Gastroesophageal sphincter (tissue), 3 donors: ENCODE measurements at regions not wholly inside any gene's neighbourhood (a gene's known extent, or its start where the extent isn't known, plus 50 kb on each side); places are given as distances from the start of the nearest gene placed in this dataset.

Source experiments
- CTCF ChIP-seq, 4 experiments: fragments of 200-600 bp in 2 of 4; fragments of 450-650 bp in 2 of 4; sonication (generic) in 1 of 4; IDR thresholded peaks; one replicate each; pipeline ENCODE4 v1.5.1; 2017 to 2019; ENCODE audit warnings: antibody characterized with exemption in 4 of 4, mild to moderate bottlenecking in 2 of 4, moderate library complexity in 2 of 4
- EP300 ChIP-seq: sonication (generic); formaldehyde crosslinking; IDR thresholded peaks from one replicate; pipeline ENCODE4 v1.6.1; 2017; ENCODE audit warnings: antibody characterized with exemption, mild to moderate bottlenecking
- POLR2A ChIP-seq, 2 donors: fragments of 450-650 bp; IDR thresholded peaks; one replicate each; pipeline ENCODE4 v1.6.1; 2017; ENCODE audit warnings: antibody characterized with exemption in 2 of 2, mild to moderate bottlenecking in 2 of 2, moderate library complexity in 1 of 2
- POLR2AphosphoS5 ChIP-seq: sonication (generic); formaldehyde crosslinking; IDR thresholded peaks from one replicate; pipeline ENCODE4 v1.6.1; 2017; ENCODE audit warnings: antibody characterized with exemption

GRCh38 chr18:24543795-24544498 lies 83.5 kb downstream of the HRH4 start:
- TF ChIP-seq CTCF (IDR thresholded peaks at IDR 0.05) (peak in 1 of 4 experiments; percentile 36), POLR2A (IDR thresholded peaks at IDR 0.05) (no peak), EP300 (no peak), POLR2AphosphoS5 (no peak)
